ENCODE measurements at regions not wholly inside any gene's neighbourhood (a gene's known extent, or its start where the extent isn't known, plus 50 kb on each side); places are given as distances from the start of the nearest gene placed in this dataset.

DNA sequence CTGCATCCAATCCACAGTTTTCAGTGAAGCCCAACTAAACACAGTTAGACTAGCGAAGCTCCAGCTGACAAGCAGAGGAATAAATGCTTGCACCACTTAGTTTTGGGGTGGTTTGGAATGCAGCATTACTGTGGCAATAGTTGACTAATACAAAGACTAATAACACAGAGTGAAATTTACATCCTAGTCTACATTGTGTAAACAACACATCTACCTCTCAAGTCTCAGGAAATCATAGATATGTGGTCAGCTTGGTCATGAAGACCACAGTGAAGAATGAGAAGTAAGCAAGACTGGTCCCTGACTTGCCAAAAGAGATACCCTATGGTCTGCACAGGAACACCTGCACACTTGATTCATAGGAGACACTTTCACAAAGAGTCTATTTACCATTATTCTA is 155.1 kb upstream of the TANK start:
- Histone ChIP-seq H3K36me3 (no peaks in the 10 kb centered on the region), H3K27me3 (no peaks in the 10 kb centered on the region), H3K27ac (no peak overlapping the region), H3K4me1 (no peaks in the 10 kb centered on the region), H3K9me3 (no peaks in the 10 kb centered on the region), H3K4me3 (no peak overlapping the region)
- 0 to 86% methylated on average over 1 of the region's 1 CpG for WGBS, 2 donors
- DNase-seq = no peak
- intact Hi-C loops (cut with DNase I) = no loop called here
- TF ChIP-seq EP300 (IDR thresholded peaks at IDR 0.05) (no peak), POLR2A (IDR thresholded peaks at IDR 0.05) (no peak), POLR2AphosphoS5 (IDR thresholded peaks at IDR 0.05) (no peak)
- TF ChIP-seq, protein P1, sequence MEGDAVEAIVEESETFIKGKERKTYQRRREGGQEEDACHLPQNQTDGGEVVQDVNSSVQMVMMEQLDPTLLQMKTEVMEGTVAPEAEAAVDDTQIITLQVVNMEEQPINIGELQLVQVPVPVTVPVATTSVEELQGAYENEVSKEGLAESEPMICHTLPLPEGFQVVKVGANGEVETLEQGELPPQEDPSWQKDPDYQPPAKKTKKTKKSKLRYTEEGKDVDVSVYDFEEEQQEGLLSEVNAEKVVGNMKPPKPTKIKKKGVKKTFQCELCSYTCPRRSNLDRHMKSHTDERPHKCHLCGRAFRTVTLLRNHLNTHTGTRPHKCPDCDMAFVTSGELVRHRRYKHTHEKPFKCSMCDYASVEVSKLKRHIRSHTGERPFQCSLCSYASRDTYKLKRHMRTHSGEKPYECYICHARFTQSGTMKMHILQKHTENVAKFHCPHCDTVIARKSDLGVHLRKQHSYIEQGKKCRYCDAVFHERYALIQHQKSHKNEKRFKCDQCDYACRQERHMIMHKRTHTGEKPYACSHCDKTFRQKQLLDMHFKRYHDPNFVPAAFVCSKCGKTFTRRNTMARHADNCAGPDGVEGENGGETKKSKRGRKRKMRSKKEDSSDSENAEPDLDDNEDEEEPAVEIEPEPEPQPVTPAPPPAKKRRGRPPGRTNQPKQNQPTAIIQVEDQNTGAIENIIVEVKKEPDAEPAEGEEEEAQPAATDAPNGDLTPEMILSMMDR (IDR thresholded peaks at IDR 0.05) = no peak

DNA sequence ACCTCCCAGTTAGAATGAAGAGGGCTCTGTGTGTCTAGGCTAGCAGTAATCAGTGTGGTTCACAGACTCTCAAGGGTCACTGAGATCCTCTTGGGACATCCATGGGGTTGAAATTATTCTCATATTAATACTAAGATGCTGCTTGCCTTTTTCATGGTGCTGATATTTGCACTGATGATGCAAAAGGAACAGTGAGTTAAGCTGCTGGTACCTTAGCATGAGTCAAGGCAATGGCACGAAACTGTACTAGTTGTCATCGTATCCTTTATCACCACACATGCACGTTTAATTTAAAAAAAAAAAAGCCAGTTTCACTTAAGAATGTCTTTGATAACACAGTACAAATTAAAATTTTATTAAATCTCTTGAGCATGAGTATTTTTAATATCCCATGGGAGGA is 151.9 kb upstream of the TANK start:
- WGBS, 2 donors = 85 to 88% methylated on average over 3 of the region's 3 CpGs
- no peaks in the 10 kb centered on the region for H3K36me3 ChIP-seq
- TF ChIP-seq, protein P1 (IDR thresholded peaks at IDR 0.05) = no peak
- TF ChIP-seq POLR2AphosphoS5 (IDR thresholded peaks at IDR 0.05) = no peak
- no peak for TF ChIP-seq POLR2A (IDR thresholded peaks at IDR 0.05)
- TF ChIP-seq EP300 (IDR thresholded peaks at IDR 0.05) = no peak
- H3K4me3 ChIP-seq = no peak overlapping the region
- H3K4me1 ChIP-seq = no peaks in the 10 kb centered on the region
- H3K27ac ChIP-seq = no peak overlapping the region
- no peaks in the 10 kb centered on the region for H3K27me3 ChIP-seq
- H3K9me3 ChIP-seq = no peaks in the 10 kb centered on the region
- DNase-seq = no peak
- intact Hi-C loops (cut with DNase I) = no loop called here

DNA sequence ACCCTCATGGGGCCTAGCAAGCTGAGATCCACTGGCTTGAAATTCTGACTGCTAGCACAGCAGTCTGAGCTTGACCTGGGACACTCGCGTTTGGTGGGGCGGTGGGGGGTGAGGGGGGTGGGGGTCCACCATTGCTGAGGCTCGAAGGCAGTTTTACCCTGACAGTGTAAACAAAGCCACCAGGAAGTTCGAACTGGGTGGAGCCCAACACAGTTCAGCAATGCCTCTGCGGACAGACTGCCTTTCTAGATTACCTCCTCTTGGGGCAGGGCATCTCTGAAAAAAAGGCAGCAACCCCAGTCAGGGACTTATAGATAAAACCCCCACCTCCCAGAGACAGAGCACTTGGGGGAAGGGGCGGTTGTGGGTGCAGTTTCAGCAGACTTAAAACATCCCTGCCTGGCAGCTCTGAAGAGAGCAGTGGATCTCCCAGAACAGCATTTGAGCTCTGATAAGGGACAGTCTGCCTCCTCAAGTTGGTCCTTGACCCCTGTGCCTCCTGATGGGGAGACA is 149.7 kb upstream of the TANK start:
- Histone ChIP-seq H3K36me3 (no peaks in the 10 kb centered on the region), H3K4me3 (no peak overlapping the region), H3K9me3 (no peaks in the 10 kb centered on the region), H3K27ac (no peak overlapping the region), H3K4me1 (no peaks in the 10 kb centered on the region), H3K27me3 (no peaks in the 10 kb centered on the region)
- 42 to 62% methylated on average over 7 of the region's 7 CpGs for WGBS, 2 donors
- intact Hi-C loops (cut with DNase I) = no loop called here
- TF ChIP-seq, protein P1 (IDR thresholded peaks at IDR 0.05) = no peak
- TF ChIP-seq POLR2A (IDR thresholded peaks at IDR 0.05) = no peak
- TF ChIP-seq EP300 (IDR thresholded peaks at IDR 0.05) = no peak
- no peak for DNase-seq

DNA sequence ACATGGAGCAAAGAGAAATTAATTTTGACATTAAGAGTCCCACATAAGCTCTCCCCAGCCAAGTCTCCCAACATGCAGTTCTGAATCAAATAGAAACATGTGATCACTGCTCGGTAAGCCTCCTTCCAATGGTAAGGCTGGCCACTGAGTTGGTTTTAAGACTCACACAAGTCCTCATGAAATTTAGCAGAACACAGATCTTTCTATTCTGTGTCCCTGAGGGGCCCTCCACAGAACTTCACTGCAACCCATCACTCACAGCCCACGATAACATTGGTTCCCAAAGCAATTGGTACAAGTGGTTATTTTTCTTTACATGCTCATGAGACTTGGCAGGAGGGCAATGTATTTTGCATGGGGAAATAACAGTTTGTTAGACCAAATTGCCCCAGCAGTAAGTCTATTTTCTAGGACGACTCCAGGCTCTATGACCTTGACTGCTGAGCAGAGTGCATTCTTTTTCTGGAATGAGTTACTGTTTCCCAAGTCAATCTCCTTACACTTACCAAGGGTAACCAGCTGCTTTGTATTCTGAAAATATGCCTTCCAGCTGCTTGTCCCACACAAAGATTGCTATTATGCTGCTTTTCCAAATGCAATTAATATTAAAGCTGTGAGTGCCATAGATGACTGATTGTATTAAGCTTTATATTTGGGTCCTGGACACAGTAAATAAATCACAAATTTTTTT is 142.3 kb upstream of the TANK start:
- no peak for DNase-seq
- Histone ChIP-seq H3K27ac (no peak overlapping the region), H3K4me1 (no peaks in the 10 kb centered on the region), H3K9me3 (no peaks in the 10 kb centered on the region), H3K4me3 (no peak overlapping the region), H3K36me3 (no peaks in the 10 kb centered on the region), H3K27me3 (no peaks in the 10 kb centered on the region)
- intact Hi-C loops (cut with DNase I) = no loop called here
- WGBS, 2 donors = 60 to 74% methylated on average over 3 of the region's 3 CpGs
- no peak for TF ChIP-seq EP300 (IDR thresholded peaks at IDR 0.05)
- TF ChIP-seq, protein P1 (IDR thresholded peaks at IDR 0.05) = no peak
- TF ChIP-seq POLR2A (IDR thresholded peaks at IDR 0.05) = no peak
- no peak for TF ChIP-seq POLR2AphosphoS5 (IDR thresholded peaks at IDR 0.05)

DNA sequence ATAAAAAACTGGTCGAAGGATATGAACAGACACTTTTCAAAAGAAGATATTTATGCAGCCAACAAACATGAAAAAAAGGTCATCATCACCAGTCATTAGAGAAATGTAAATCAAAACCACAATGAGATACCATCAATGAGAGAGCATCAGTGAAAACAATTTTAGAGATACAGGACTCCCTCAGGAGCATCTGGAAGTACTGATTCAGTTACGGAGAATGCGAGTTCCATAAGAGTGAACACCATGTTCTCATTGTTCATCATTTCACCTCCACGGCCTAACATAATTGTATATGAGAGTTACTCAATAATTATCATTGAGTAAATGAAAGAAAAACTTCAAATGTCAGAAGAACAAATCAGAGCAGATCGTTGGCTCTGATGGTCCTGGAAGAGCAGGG is 140.9 kb upstream of the TANK start:
- 72 to 89% methylated on average over 5 of the region's 5 CpGs for WGBS, 2 donors
- intact Hi-C loops (cut with DNase I) = no loop called here
- H3K27ac ChIP-seq = no peak overlapping the region
- no peak for DNase-seq
- H3K4me3 ChIP-seq = no peak overlapping the region
- H3K4me1 ChIP-seq = no peaks in the 10 kb centered on the region
- H3K9me3 ChIP-seq = no peaks in the 10 kb centered on the region
- no peaks in the 10 kb centered on the region for H3K36me3 ChIP-seq
- H3K27me3 ChIP-seq = no peaks in the 10 kb centered on the region
- TF ChIP-seq POLR2A (IDR thresholded peaks at IDR 0.05) = no peak
